T follicular helper cell (primary cell): ENCODE measurements at regions not wholly inside any gene's neighbourhood (a gene's known extent, or its start where the extent isn't known, plus 50 kb on each side); places are given as distances from the start of the nearest gene placed in this dataset.
"Not testable (repeated sequence)": the region's sequence is repeated elsewhere in the genome, so short reads cannot be mapped to it uniquely, and the experiment has no call there.

ENCODE experiments used
- DNase-seq: peaks from one replicate; pipeline ENCODE4 v3.0.0-alpha.2; 2020; ENCODE audit warnings: low read depth

DNA sequence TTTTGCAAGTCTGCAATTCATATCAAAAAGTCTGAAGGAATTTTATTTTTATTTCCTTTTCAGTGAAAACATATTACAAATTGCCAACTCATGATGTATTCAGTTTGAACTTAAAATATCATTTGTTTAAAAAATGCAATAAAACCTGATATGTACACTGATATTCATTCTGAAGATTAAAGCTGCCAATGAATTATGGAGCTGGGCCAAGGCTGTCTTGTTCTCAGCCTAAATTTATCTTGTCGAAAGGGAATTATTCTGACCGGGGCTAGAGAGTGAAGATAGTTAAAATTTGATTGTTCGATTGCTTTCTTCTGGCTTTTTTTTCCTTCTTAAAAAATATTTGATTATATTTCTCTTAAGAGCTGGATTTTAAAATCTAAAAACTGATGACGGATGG lies 54.0 kb upstream of the RBFOX1 start:
- no peak for DNase-seq

DNA sequence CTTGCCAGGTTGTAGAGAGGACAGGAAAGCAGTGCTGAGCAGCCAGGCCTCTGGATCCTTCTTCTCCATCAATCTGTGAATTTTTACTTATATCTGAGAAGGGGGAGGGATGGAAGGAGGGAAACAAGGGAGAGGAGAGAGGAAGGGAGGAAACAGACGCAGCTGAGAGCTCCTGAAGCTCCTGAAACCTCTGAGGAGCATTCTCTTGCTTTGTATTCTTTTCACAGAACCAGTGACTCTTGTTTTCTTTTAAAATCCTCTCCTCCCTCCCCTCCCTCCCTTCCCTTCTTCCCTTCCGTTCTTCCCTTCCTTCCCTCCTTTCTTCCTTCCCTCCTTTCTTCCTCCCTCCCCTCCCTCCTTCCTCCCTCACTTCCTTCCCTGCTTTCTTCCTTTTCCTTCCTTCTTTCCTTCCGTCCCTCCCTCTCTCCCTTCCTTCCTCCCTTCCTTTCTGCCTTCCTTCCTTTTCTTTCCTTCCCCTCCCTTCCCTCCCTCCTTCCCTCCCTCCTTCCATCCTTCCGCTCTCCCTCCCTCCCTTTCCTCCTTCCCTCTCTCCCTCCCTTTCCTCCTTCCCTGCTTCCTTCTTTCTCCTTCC lies 60.0 kb upstream of the RBFOX1 start:
- DNase-seq: no peak

DNA sequence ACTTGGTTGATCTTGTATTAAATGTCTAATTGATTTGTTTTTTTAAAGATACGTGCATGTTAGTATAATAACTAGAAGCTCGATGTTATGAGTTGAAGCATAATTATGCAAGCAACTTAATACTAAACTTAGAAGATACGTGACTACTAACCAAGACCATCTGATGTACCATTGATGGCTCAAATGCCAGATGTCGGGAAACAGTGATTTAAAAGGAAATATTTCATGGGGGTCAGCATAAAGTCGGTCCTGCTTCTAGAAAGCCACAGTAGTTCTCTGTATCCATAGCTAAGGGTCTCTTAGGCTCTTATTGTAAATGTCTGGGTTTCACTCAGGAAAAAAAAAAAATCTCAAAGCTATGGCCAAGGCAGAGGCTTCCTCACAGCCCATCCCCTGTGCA lies 61.2 kb upstream of the RBFOX1 start:
- DNase-seq: no peak

DNA sequence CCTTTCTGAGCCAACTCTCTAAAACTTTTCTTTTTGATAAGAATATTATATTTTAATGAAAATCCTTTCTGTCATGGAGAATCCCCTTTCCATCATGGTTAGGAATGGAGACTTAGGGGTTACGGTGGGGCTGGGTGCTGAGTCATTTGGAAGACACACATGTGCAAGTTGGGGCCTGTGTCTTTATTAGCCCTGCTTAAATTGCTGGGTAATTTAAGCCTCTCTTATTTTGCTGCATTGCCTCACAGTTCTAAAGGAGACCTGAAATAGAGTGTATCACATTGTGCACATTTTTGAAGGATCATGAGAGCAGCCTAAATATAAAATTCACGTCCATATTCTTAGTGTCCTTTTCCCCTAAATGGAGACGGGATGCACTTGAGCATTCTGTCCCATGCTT lies 61.8 kb upstream of the RBFOX1 start:
- DNase-seq: no peak

DNA sequence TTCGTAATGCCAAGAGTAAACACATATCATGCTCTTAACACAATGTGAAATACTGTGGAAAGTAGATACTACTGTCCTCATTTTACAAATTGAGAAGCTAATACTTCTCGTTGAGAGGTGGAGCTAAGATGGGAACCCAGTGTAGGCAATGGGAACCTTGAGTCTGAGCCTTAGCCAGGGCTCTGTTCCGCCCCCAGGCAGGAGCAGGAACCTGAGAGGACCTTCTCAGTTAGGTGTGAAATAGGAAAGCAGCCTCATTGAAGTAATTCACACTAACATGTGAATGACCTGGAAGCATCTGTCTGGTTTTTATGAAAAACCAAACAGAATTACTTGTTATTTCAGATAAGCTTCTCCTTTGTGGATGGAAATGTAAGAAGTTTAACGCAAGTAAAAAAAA lies 62.6 kb upstream of the RBFOX1 start:
- DNase-seq: no peak

DNA sequence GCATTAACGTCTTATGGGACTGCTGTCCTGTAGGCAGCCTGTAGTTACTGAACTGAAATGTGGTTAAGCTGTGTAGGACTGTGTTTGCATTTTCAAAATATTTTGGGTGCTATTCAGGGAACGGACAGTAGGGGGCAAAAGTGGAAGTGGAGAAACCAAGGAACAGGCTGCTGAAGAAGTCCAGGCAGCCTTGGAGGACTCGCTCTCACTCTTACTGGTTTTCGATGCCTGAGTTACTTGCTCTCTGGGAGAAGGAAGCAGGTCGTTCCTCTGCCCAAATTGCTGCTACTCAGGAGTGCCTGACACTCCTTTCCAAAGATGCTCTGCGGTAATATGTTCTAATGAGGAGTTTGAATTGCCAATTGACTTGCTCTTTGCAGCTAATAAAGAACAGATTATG lies 64.5 kb upstream of the RBFOX1 start:
- no peak for DNase-seq

DNA sequence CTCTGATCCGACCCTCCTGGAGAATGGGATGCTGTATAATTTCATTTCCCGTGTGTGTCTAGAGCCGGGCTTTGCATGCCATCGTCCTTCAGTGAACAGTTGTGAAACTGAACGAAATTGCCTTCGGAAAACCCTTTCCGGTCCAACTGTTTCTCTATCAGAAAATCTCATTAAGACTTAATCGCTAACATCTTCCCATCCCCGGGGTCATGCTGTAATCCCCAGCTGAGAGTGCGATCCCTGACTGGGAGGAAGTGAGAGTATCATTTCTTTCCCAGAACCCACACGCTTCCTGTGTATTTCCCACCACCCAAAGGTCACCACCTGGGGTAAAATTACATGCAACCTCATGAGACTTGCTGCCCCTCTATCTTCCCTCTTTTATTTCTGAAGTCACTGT lies 75.6 kb upstream of the RBFOX1 start:
- no peak for DNase-seq

DNA sequence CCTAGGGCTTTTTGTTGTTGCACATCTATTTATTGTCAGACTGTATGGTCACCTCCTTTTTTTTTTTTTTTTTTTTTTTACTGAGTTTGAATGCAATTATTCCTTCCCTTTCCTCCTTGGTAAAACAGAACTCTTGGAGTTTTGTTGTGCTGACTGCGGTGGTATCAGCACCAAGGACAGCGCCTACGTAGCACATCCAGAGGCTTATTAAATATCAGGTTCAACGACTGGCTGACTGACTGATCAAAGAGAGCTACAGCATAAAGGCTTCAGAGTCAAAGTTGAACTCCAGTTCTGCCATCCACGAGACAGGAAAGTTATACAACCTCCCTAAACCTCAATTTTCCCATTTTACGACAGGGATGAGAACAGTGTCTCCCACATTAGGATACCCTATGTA lies 86.1 kb upstream of the RBFOX1 start:
- DNase-seq: no peak

DNA sequence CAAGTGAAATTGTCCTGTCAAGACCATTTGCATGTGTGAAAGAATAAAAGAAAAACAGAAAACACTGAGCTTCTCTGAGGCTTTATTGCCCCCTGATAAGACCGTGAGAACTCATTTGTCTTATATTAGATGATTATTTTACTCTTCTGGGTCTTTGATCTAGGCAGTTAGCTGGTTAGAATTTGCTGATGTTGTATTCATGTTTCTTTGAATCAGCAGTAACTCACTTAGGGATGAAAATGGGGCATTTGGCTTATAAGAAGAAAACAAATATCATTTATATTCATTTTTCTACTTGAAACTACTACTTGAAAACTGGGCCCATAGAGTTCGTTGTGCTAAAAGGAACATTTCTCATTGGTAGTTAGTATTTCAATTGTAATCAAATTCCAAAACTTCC lies 93.1 kb upstream of the RBFOX1 start:
- no peak for DNase-seq

DNA sequence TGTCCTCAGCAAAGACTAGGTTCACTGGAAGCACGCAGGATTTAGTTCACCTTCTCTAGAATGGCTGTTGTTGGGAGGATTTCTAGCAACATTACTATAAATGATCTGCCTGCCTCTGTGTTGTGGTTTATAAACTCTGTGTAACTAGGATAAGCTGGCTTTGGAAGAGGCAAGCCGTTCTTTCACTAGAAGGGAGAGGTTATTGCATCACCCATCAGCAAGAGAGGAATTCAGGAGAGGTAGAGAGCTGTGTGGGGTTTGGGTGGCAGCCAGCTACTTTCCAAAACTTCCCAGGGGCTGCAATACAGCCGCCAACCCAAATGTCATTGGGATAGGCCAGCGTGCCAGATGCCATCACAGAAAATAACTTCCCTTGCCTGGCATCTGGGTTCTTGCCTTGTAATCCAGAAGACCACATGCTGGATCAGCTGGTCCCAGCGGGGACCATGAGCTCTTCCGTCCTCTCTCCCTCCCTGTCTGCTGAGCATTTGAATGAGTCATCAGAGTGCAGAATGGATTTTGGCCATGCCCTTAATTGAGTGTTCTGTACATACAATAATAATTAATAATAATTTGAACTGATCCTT lies 95.7 kb upstream of the RBFOX1 start:
- DNase-seq: no peak

DNA sequence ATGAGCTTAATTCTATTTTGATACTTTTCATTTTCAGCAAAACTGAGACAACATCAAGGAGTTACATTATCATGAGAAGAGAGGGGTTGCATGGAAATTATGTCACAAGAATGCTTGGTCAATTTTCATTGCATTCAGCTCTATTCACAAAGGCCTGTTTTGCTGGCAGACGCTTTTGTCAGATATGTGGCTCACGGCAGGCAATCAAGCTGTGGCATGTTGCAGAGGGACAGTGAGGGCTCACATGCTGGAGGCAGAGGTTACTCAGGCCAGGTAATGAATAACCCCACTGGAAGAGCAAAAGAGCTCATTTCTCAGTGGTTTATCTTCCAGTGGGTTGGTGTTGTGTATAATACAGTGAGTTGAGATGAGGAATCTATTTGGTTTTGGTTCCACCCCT lies 98.7 kb upstream of the RBFOX1 start:
- no peak for DNase-seq

DNA sequence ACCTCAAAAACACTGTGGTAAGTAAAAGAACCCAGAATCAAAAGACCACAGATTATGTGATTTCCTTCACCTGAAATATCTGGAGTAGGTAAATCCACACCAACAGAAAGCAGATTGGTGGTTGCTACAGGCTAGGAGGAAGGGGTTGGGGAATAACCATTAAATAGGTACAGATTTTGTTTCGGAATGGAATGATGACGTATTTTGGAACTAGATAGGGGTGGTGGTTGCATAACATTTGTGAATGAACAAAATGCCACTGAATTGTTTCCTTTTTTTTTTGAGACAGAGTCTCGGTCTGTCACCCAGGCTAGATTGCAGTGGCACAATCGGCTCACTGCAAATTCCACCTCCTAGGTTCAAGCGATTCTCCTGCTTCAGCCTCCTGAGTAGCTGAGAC lies 100.9 kb upstream of the RBFOX1 start:
- DNase-seq: no peak

DNA sequence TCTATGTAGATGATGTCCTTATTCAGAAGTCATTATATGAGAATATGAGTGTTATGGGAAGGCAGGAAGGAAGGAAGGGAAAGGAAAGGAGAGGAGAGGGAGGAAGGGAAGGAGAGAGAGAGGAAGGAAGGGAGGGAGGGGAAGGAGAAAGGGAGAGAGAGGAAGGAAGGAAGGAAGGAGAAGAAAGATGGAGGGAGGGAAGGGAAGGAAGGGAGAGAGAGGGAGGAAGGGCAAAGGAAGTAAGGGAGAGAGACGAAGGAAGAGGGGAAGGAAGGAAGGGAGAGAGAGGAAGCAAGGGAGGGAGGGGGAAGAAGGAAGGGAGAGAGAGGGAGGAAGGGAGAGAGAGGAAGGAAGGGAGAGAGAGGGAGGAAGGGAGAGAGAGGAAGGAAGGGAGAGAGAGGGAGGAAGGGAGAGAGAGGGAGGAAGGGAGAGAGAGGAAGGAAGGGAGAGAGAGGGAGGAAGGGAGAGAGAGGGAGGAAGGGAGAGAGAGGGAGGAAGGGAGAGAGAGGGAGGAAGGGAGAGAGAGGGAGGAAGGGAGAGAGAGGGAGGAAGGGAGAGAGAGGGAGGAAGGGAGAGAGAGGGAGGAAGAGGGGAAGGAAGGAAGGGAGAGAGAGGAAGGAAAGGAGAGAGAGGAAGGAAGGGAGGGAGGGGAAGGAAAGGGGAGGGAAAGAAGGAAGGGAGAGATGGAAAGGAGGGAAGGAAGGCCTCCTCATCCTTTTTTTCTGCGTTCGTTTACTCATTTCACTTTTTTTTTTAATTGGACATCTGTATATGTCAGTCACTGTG lies 103.0 kb upstream of the RBFOX1 start:
- DNase-seq: not testable (repeated sequence)

DNA sequence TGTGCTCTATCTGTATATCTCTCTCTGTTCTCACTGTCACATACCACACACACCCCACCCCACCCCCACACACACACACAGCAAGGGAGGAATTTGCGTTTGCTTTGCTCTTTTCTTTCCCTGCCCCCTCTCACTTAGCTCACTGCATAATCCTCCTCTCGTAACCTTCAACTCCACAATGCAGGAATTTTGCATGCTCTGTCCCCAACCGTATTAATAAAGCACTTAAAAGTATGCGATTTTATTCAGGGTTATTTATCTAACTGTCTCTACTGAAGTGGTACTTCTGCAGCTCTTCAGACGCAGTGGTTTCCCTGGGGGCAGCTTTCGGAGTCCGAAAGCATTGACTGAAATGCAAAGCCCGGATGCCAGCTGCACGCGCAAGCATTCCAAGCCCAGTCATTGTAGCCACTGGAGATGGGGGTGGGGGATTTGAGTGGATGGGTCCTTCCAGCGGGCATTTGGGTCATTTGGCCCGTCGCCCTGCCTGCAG lies 105.4 kb upstream of the RBFOX1 start:
- DNase-seq: no peak

DNA sequence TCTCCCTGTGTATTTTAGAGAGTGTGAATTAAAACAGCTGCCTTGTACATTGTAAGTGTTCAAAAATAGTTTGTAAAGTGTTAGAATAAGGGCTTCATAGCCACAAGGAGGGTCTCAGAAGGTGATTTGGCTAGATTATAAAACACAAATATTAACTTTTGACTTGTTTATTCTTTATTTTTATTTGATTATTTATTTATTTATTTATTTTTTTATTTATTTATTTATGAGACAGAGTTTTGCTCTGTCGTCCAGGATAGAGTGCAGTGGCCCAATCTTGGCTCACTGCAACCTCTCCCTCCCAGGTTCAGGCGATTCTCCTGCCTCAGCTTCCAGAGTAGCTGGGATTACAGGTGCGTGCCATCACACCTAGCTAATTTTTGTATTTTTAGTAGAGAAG lies 111.5 kb upstream of the RBFOX1 start:
- DNase-seq: no peak

DNA sequence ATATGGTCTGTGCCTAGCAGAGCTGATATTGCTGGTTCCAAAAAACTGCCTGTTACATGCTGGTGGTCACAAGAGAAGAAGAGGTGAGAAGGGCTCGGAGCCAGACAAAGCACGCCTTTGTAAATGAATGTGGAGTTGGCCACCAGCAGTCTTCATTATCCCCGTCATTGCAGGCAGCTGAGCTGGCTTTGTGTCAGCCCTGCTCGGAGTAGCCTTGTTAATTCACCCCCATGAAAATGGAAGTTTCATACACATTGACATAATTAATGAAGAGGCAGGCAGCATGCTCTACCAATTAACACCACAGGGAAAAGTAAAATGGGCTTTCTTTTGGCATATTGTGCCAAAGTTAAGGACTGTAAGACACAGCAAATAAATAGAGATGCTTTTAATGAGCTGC lies 113.7 kb upstream of the RBFOX1 start:
- DNase-seq: no peak

DNA sequence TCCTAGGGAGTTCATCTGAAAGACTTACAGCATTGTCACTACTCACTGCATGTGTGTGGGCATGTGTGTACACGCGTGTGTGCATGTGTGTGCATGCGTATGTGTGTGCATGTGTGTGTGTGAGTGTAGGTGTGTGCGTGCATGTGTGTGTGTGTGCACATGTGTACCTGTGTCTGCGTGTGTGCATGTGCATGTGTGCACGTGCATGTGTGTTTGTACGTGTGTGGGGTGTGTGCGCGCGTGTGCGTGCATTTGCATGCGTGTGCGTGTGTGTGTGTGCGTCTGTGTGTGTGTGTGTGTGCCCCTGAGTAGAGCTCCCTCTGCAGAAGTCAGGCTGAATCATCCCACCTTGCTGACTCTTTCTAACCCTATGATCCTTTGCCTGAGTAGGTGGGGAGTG lies 114.8 kb upstream of the RBFOX1 start:
- no peak for DNase-seq

DNA sequence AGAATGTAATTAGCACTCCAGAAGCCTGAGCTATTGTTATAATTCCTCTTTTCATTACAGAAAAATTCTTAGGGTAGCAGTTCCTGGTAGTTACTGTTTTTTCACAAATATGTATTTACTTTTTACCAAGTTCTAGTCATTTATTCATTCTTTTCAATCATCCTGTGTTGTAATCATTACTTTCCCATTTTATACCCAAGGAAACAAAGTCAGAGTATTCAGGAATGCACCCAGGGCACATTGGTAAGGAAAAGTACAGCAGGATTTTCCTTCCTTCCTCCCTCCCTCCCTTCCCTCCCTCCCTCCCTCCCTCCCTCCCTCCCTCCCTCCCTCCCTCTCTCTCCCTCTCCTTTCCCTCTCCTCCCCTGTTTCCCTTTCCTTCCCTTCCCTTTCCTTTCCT lies 115.9 kb upstream of the RBFOX1 start:
- no peak for DNase-seq

DNA sequence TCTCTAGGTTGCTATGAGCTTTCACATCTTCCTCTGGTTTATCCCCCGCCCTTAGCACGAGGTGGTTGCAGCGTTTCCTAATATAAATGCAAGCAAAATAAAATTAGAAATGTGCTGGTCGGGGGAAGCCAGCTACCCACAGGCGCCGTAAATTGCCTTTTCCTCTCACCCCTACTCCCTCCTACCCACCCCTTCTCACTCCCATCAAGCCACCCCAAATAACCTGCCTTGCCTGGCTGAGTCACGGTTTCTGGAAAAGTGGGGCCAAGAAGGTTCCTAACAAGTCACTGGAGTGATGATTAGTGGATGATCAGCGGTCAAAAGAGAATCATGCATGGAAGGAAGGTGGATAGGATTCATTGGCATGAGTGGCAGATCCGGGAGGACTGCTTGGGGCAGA lies 120.9 kb upstream of the RBFOX1 start:
- no peak for DNase-seq

DNA sequence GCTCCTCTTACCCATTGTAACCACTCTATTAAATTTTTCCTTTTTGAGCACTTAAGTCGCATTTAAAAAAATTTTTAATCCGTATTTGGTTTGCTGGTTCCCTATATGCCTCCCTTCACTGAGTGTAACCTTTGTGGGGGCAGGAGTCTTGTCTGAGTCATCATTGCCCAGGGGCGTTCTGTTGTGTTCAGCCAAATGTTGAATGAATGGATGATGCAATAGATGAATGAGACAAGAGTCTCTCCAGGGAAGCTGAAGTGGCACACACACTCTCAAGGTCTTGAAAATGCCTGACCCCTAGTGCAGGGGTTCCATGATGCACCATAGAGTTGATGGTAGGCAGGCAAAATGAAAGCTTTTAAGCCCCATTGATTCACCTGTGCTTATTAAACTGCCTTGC lies 123.0 kb upstream of the RBFOX1 start:
- no peak for DNase-seq

DNA sequence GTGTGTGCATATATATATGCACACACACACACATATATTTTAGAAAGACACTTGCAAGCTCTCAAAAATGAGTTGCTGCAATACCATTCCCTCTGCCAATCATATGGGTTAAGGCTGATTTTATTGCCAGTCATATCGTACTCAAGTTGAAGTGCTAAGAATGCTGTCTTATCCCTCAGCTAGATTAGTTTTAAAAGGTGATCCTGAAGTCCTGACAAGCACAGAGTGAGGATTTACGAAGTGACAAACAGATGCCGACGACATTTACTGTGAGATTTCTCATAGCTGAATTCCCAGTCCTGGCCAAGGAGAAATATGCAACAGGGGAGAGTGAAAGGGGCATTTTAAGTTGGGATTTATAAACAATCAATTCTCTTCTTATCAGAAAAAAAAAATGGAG lies 126.2 kb upstream of the RBFOX1 start:
- DNase-seq: no peak

DNA sequence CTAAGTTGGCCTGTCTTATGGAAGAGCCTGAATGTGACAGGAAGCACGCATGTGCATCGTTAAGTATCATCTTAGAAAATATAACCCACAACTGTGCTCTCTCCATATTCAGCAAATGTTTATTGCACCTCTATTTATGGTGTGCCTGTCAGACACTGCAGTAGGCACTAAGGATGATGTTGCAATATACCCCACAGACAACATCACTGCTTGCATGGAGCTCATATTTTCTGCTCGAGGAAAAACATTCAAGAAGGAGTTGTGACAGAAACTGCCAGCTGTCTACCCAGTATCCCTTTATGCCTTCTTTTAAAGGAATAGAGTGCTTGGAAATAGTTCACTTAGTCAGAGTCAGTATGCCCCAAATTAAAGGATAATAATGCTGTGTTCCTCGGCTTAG lies 132.3 kb upstream of the RBFOX1 start:
- no peak for DNase-seq

DNA sequence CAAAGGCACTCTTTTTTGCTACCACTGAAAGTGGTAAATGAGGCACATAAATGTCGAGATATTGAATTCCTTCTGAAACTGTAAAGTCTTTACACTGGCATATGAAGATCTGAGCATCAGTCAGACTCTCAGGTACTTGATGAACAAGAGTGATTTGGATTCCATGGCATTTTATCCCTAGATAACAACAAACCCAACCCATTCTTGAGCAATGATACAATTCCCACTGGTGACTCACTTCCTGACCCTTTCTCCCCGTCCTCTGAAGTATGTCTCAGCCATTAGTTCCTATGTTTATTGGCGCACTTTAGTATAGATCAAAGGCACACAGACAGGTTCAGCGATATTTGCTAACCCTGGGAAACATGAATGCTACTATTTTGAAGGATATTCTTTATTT lies 147.0 kb upstream of the RBFOX1 start:
- no peak for DNase-seq

DNA sequence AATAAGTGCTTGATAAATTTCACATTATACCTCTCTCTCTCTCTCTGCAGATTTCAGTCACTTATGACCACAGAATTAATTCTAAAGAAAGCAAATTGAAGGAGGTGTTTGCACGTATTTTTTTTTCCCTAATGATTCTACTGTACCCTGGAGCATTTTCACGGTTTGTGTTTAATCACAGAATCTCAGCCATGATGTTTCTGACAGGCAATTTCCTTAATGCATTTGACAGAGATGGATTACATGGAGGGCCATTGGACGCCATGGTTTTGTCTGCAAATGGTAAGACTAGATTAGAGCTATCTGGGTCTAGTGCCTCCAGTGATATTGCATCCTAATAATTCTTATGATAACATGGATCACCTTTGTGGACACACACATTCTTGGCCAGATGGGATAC lies 147.5 kb upstream of the RBFOX1 start:
- no peak for DNase-seq
